ENCODE measurements at regions not wholly inside any gene's neighbourhood (a gene's known extent, or its start where the extent isn't known, plus 50 kb on each side); places are given as distances from the start of the nearest gene placed in this dataset.

DNA sequence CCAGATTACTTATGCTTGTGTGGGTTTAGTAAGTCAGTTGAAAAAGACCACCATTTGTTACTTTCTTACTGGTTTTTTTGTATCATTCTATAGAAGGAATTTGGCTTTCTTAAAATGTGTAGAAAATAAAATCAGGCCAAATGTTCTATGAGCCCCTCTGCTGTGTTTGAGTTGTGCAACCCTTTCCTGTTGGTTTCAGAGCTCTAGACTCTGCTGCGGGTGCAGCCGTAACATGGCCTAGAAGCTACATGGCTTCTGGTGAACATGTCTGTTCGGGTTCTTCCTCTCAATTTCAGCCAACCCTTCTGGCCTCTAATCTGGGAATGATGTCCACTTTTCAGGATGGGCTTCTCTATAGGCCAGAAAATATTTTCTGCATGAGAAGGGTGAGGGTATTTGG is 56.6 kb upstream of the RAB18 start:
- TF ChIP-seq BACH2 (CRISPR knock-in tag; IDR thresholded peaks at IDR 0.05; ENCODE audit: borderline replicate concordance) (no peak), GLIS3 (CRISPR knock-in tag; IDR thresholded peaks at IDR 0.05) (no peak), ZFP3 (CRISPR knock-in tag; IDR thresholded peaks at IDR 0.05) (no peak), TCF4 (CRISPR knock-in tag; IDR thresholded peaks at IDR 0.05; ENCODE audit: borderline replicate concordance) (no peak)
- TF ChIP-seq, protein P1, sequence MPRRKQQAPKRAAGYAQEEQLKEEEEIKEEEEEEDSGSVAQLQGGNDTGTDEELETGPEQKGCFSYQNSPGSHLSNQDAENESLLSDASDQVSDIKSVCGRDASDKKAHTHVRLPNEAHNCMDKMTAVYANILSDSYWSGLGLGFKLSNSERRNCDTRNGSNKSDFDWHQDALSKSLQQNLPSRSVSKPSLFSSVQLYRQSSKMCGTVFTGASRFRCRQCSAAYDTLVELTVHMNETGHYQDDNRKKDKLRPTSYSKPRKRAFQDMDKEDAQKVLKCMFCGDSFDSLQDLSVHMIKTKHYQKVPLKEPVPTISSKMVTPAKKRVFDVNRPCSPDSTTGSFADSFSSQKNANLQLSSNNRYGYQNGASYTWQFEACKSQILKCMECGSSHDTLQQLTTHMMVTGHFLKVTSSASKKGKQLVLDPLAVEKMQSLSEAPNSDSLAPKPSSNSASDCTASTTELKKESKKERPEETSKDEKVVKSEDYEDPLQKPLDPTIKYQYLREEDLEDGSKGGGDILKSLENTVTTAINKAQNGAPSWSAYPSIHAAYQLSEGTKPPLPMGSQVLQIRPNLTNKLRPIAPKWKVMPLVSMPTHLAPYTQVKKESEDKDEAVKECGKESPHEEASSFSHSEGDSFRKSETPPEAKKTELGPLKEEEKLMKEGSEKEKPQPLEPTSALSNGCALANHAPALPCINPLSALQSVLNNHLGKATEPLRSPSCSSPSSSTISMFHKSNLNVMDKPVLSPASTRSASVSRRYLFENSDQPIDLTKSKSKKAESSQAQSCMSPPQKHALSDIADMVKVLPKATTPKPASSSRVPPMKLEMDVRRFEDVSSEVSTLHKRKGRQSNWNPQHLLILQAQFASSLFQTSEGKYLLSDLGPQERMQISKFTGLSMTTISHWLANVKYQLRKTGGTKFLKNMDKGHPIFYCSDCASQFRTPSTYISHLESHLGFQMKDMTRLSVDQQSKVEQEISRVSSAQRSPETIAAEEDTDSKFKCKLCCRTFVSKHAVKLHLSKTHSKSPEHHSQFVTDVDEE (CRISPR knock-in tag; IDR thresholded peaks at IDR 0.05) = no peak
- ATAC-seq = no peak

DNA sequence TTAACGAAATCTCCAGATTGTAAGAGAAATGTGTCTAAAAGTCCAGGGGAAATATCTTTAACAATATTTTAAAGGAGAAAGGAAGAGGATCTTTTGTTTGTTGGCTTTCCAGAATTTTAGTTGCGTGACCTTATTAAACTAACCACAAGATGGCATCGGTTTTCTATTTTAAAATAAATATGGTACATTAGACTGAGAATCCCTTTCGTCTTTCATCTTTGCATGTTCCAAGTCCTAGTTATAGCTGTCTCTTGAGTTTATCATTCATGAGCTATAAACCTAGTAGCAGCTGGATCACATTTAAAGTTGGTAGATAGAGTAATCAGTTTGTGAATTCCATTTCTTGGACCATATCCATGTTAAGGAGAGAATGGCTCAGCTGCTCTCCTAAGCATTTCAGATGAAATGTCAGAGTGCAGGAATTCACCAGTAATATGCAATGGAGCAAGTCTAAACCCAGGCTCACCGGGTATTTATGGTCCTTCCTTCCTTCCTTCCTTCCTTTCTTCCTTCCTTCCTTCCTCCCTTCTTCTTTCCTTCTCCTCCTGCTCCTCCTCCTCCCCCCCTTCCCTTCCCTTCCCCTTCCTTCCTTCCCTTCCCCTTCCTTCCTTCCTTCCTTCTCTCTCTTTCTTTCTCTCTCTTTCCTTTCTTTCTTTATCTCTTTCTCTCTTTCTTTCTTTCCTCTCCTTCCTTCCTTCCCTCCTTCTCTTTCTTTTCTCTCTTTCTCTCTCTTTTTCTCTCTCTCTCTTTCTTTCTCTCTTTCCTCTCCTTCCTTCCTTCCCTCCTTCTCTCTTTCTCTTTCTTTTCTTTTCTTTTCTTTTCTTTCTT is 57.8 kb upstream of the RAB18 start:
- TF ChIP-seq, protein P2, sequence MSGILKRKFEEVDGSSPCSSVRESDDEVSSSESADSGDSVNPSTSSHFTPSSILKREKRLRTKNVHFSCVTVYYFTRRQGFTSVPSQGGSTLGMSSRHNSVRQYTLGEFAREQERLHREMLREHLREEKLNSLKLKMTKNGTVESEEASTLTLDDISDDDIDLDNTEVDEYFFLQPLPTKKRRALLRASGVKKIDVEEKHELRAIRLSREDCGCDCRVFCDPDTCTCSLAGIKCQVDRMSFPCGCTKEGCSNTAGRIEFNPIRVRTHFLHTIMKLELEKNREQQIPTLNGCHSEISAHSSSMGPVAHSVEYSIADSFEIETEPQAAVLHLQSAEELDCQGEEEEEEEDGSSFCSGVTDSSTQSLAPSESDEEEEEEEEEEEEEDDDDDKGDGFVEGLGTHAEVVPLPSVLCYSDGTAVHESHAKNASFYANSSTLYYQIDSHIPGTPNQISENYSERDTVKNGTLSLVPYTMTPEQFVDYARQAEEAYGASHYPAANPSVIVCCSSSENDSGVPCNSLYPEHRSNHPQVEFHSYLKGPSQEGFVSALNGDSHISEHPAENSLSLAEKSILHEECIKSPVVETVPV (CRISPR knock-in tag; IDR thresholded peaks at IDR 0.05) = no peak
- peak; percentile 84 for ATAC-seq

DNA sequence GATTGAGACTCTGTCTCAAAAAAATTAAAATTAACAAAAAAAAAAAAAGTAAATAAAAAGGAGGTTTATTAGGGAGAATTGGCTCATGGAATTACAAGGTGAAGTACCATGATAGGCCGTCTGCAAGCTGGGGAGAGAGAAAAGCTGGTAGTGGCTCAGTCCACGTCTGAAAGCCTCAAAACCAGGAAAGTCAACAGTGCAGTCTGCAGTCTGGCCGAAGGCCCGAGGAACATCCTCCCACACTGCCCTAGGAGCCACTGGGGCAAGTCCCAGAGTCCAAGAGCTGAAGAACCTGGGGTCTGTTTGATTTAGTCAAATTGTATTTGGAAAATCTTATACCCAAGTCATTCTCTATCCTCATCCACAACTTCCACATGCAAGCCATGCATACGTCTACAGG is 59.0 kb upstream of the RAB18 start:
- ATAC-seq = no peak
- no peak for TF ChIP-seq TCF4 (CRISPR knock-in tag; IDR thresholded peaks at IDR 0.05; ENCODE audit: borderline replicate concordance)
- TF ChIP-seq RARB (CRISPR knock-in tag; IDR thresholded peaks at IDR 0.05) = no peak
- no peak for TF ChIP-seq ZNF565 (CRISPR knock-in tag; conservative IDR thresholded peaks at IDR 0.05; ENCODE audit: low read depth)
- TF ChIP-seq, protein P3, sequence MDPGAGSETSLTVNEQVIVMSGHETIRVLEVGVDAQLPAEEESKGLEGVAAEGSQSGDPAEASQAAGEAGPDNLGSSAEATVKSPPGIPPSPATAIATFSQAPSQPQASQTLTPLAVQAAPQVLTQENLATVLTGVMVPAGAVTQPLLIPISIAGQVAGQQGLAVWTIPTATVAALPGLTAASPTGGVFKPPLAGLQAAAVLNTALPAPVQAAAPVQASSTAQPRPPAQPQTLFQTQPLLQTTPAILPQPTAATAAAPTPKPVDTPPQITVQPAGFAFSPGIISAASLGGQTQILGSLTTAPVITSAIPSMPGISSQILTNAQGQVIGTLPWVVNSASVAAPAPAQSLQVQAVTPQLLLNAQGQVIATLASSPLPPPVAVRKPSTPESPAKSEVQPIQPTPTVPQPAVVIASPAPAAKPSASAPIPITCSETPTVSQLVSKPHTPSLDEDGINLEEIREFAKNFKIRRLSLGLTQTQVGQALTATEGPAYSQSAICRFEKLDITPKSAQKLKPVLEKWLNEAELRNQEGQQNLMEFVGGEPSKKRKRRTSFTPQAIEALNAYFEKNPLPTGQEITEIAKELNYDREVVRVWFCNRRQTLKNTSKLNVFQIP (CRISPR knock-in tag; IDR thresholded peaks at IDR 0.05; ENCODE audit: borderline replicate concordance, low read depth) = no peak
- TF ChIP-seq ARNTL (CRISPR knock-in tag; IDR thresholded peaks at IDR 0.05; ENCODE audit: borderline replicate concordance, low read depth) = no peak
- TF ChIP-seq, protein P4, sequence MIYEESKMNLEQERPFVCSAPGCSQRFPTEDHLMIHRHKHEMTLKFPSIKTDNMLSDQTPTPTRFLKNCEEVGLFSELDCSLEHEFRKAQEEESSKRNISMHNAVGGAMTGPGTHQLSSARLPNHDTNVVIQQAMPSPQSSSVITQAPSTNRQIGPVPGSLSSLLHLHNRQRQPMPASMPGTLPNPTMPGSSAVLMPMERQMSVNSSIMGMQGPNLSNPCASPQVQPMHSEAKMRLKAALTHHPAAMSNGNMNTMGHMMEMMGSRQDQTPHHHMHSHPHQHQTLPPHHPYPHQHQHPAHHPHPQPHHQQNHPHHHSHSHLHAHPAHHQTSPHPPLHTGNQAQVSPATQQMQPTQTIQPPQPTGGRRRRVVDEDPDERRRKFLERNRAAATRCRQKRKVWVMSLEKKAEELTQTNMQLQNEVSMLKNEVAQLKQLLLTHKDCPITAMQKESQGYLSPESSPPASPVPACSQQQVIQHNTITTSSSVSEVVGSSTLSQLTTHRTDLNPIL (CRISPR knock-in tag; IDR thresholded peaks at IDR 0.05; ENCODE audit: low read depth) = no peak
- TF ChIP-seq ESRRG (CRISPR knock-in tag; IDR thresholded peaks at IDR 0.05) = no peak
- TF ChIP-seq OSR1 (CRISPR knock-in tag; IDR thresholded peaks at IDR 0.05) = no peak

DNA sequence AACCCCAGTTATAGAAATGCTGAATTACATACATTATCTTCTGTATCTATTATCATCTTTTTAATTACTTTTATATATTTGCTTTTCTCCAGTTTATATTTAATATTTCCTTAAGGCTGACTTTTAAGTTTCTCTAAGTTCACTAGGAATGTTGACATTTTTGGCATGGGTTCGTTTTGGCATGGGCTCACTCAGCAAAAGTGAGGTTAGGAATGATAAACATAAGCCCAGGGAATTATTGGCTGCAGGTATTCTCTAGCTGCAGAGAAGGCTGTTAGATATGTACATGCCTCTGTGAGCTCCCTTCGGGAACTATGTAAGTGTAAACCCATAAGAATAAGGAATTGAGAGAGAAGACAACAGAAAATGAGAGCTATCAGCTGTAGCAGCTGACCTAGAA is 63.6 kb upstream of the RAB18 start:
- ATAC-seq = no peak
- TF ChIP-seq ZC3H10 (CRISPR knock-in tag; IDR thresholded peaks at IDR 0.05) = no peak
- TF ChIP-seq ZNF70 (CRISPR knock-in tag; IDR thresholded peaks at IDR 0.05) = no peak
- no peak for TF ChIP-seq BACH2 (CRISPR knock-in tag; IDR thresholded peaks at IDR 0.05; ENCODE audit: borderline replicate concordance)

DNA sequence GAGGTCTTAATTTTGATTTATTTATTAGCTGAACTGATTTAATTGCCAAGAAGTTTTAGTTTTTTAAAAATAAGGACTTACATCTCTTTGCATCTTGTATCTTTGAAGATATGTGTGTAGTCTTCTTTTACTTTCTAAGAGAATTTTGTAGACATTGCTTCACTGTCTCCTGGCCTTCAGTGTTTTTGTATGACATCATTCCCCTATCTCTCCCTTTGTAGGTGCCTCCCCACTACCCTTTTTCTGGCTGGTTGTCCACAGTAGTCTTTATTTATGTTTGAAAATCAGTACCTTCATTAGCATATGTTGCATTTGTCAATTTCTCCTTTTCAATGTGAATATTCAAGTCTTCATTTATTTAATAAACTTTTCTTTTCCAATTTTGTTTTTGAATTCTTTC is 64.1 kb upstream of the RAB18 start:
- ATAC-seq = no peak
- TF ChIP-seq RARB (CRISPR knock-in tag; IDR thresholded peaks at IDR 0.05) (no peak), ESRRG (CRISPR knock-in tag; IDR thresholded peaks at IDR 0.05) (no peak), ARNTL (CRISPR knock-in tag; IDR thresholded peaks at IDR 0.05; ENCODE audit: borderline replicate concordance, low read depth) (no peak), TOX (CRISPR knock-in tag; IDR thresholded peaks at IDR 0.05; ENCODE audit: borderline replicate concordance) (no peak), ZNF70 (CRISPR knock-in tag; IDR thresholded peaks at IDR 0.05) (no peak), ZNF565 (CRISPR knock-in tag; conservative IDR thresholded peaks at IDR 0.05; ENCODE audit: low read depth) (no peak), BACH2 (CRISPR knock-in tag; IDR thresholded peaks at IDR 0.05; ENCODE audit: borderline replicate concordance) (no peak), ZFP30 (CRISPR knock-in tag; IDR thresholded peaks at IDR 0.05) (no peak), OSR1 (CRISPR knock-in tag; IDR thresholded peaks at IDR 0.05) (no peak), ISL1 (CRISPR knock-in tag; IDR thresholded peaks at IDR 0.05) (no peak), SNAI2 (CRISPR knock-in tag; IDR thresholded peaks at IDR 0.05) (no peak), GLIS3 (CRISPR knock-in tag; IDR thresholded peaks at IDR 0.05) (no peak), ZFP3 (CRISPR knock-in tag; IDR thresholded peaks at IDR 0.05) (no peak), TCF4 (CRISPR knock-in tag; IDR thresholded peaks at IDR 0.05; ENCODE audit: borderline replicate concordance) (no peak)
- TF ChIP-seq, protein P5, sequence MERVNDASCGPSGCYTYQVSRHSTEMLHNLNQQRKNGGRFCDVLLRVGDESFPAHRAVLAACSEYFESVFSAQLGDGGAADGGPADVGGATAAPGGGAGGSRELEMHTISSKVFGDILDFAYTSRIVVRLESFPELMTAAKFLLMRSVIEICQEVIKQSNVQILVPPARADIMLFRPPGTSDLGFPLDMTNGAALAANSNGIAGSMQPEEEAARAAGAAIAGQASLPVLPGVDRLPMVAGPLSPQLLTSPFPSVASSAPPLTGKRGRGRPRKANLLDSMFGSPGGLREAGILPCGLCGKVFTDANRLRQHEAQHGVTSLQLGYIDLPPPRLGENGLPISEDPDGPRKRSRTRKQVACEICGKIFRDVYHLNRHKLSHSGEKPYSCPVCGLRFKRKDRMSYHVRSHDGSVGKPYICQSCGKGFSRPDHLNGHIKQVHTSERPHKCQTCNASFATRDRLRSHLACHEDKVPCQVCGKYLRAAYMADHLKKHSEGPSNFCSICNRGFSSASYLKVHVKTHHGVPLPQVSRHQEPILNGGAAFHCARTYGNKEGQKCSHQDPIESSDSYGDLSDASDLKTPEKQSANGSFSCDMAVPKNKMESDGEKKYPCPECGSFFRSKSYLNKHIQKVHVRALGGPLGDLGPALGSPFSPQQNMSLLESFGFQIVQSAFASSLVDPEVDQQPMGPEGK (CRISPR knock-in tag; IDR thresholded peaks at IDR 0.05; ENCODE audit: borderline replicate concordance) = no peak
- TF ChIP-seq, protein P3 (CRISPR knock-in tag; IDR thresholded peaks at IDR 0.05; ENCODE audit: borderline replicate concordance, low read depth) = no peak
